ENCODE measurements at regions not wholly inside any gene's neighbourhood (a gene's known extent, or its start where the extent isn't known, plus 50 kb on each side); places are given as distances from the start of the nearest gene placed in this dataset.

DNA sequence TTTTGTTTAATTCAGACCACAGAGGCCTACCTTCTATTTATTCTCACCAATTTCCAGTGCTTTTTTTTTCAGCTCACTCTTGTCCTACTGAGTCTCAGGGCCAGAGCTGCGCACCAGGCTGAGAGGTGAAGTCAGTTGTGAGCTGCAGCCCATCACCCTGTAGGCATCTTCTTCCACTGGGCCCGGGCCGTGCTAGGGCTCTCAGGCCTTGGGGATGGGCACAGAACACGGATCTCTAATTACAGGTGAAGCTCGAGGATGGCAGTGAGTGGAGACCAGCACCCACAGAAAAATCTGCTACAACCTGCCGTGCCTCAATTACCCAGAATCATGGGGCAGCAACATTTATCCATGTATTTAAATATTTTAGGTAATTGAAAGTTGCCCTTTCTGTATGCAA is 82.1 kb downstream of the IRX5 start:
- TF ChIP-seq NFXL1 (CRISPR knock-in tag; IDR thresholded peaks at IDR 0.05) (no peak), BRCA1 (IDR thresholded peaks at IDR 0.05) (no peak), BRCA1 (CRISPR knock-in tag; IDR thresholded peaks at IDR 0.05) (no peak), ELF1 (tag; IDR thresholded peaks at IDR 0.05) (no peak), ZNF75A (CRISPR knock-in tag; IDR thresholded peaks at IDR 0.05) (no peak), ZBED1 (IDR thresholded peaks at IDR 0.05) (no peak), POLR2A (conservative IDR thresholded peaks at IDR 0.05) (no peak), MYNN (IDR thresholded peaks at IDR 0.05) (no peak), MYNN (CRISPR knock-in tag; IDR thresholded peaks at IDR 0.05) (no peak)
- TF ChIP-seq, protein P1, sequence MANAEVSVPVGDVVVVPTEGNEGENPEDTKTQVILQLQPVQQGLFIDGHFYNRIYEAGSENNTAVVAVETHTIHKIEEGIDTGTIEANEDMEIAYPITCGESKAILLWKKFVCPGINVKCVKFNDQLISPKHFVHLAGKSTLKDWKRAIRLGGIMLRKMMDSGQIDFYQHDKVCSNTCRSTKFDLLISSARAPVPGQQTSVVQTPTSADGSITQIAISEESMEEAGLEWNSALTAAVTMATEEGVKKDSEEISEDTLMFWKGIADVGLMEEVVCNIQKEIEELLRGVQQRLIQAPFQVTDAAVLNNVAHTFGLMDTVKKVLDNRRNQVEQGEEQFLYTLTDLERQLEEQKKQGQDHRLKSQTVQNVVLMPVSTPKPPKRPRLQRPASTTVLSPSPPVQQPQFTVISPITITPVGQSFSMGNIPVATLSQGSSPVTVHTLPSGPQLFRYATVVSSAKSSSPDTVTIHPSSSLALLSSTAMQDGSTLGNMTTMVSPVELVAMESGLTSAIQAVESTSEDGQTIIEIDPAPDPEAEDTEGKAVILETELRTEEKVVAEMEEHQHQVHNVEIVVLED (CRISPR knock-in tag; IDR thresholded peaks at IDR 0.05) = no peak
- TF ChIP-seq, protein P2, sequence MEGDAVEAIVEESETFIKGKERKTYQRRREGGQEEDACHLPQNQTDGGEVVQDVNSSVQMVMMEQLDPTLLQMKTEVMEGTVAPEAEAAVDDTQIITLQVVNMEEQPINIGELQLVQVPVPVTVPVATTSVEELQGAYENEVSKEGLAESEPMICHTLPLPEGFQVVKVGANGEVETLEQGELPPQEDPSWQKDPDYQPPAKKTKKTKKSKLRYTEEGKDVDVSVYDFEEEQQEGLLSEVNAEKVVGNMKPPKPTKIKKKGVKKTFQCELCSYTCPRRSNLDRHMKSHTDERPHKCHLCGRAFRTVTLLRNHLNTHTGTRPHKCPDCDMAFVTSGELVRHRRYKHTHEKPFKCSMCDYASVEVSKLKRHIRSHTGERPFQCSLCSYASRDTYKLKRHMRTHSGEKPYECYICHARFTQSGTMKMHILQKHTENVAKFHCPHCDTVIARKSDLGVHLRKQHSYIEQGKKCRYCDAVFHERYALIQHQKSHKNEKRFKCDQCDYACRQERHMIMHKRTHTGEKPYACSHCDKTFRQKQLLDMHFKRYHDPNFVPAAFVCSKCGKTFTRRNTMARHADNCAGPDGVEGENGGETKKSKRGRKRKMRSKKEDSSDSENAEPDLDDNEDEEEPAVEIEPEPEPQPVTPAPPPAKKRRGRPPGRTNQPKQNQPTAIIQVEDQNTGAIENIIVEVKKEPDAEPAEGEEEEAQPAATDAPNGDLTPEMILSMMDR (IDR thresholded peaks at IDR 0.05 in 2 of 3, conservative IDR thresholded peaks at IDR 0.05 in 1 of 3; ENCODE audit: insufficient read depth in 2 of 3, low read depth in 1 of 3, low read length in 3 of 3) = no peak

All from K562 (cell line).